HG03066 (cell line): ENCODE measurements at regions not wholly inside any gene's neighbourhood (a gene's known extent, or its start where the extent isn't known, plus 50 kb on each side); places are given as distances from the start of the nearest gene placed in this dataset.
"Not testable (repeated sequence)": the region's sequence is repeated elsewhere in the genome, so short reads cannot be mapped to it uniquely, and the experiment has no call there.

Source experiments
- ATAC-seq: cut with Tn5 transposase; IDR thresholded peaks from one replicate; pipeline ENCODE4 v1.9.1; 2021; ENCODE audit warnings: low read depth; ENCODE audit not compliant: unreplicated experiment

- ATAC-seq, result not testable (repeated sequence)
Observed at GRCh38 chr5:91757383-91757782, 374.3 kb upstream of the ARRDC3 start.

GRCh38 chr5:91754990-91755389 is 371.9 kb upstream of the ARRDC3 start:
- no peak for ATAC-seq

GRCh38 chr5:91744470-91744869 is 361.4 kb upstream of the ARRDC3 start:
- not testable (repeated sequence) for ATAC-seq

GRCh38 chr5:91742550-91742949 is 359.4 kb upstream of the ARRDC3 start:
- ATAC-seq, result no peak

GRCh38 chr5:91741764-91742505 is 358.8 kb upstream of the ARRDC3 start:
- no peak for ATAC-seq

GRCh38 chr5:91730026-91730425 is 346.9 kb upstream of the ARRDC3 start:
- no peak for ATAC-seq

GRCh38 chr5:91727463-91727862 is 344.3 kb upstream of the ARRDC3 start:
- ATAC-seq, result no peak

GRCh38 chr5:91722736-91723467 is 339.8 kb upstream of the ARRDC3 start:
- ATAC-seq, result no peak

- ATAC-seq, result no peak
Observed at GRCh38 chr5:91712718-91713117, 329.6 kb upstream of the ARRDC3 start.

GRCh38 chr5:91707521-91707841 is 324.4 kb upstream of the ARRDC3 start:
- ATAC-seq, result no peak

- no peak for ATAC-seq
Observed at GRCh38 chr5:91706785-91707520, 323.8 kb upstream of the ARRDC3 start.

GRCh38 chr5:91703128-91703527 is 320.0 kb upstream of the ARRDC3 start:
- no peak for ATAC-seq

GRCh38 chr5:91699429-91699828 is 316.3 kb upstream of the ARRDC3 start:
- no peak for ATAC-seq

GRCh38 chr5:91691592-91691991 is 308.5 kb upstream of the ARRDC3 start:
- ATAC-seq, result no peak

- ATAC-seq, result no peak
Observed at GRCh38 chr5:91690921-91691320, 307.8 kb upstream of the ARRDC3 start.

GRCh38 chr5:91687430-91687829 is 304.3 kb upstream of the ARRDC3 start:
- no peak for ATAC-seq

- ATAC-seq, result no peak
Observed at GRCh38 chr5:91684625-91685024, 301.5 kb upstream of the ARRDC3 start.

- ATAC-seq, result no peak
Observed at GRCh38 chr5:91670563-91670962, 287.4 kb upstream of the ARRDC3 start.

- ATAC-seq, result no peak
Observed at GRCh38 chr5:91670122-91670521, 287.0 kb upstream of the ARRDC3 start.

GRCh38 chr5:91668261-91668660 is 285.1 kb upstream of the ARRDC3 start:
- no peak for ATAC-seq

GRCh38 chr5:91652678-91653077 is 269.6 kb upstream of the ARRDC3 start:
- no peak for ATAC-seq

GRCh38 chr5:91651704-91652103 is 268.6 kb upstream of the ARRDC3 start:
- ATAC-seq, result no peak
